SKM-1 (cell line): ENCODE measurements at regions not wholly inside any gene's neighbourhood (a gene's known extent, or its start where the extent isn't known, plus 50 kb on each side); places are given as distances from the start of the nearest gene placed in this dataset.

Source experiments
- DNase-seq: peaks from one replicate; lab custom pipeline; 2025; ENCODE audit not compliant: unreplicated experiment; lab: John Stamatoyannopoulos, UW

DNA sequence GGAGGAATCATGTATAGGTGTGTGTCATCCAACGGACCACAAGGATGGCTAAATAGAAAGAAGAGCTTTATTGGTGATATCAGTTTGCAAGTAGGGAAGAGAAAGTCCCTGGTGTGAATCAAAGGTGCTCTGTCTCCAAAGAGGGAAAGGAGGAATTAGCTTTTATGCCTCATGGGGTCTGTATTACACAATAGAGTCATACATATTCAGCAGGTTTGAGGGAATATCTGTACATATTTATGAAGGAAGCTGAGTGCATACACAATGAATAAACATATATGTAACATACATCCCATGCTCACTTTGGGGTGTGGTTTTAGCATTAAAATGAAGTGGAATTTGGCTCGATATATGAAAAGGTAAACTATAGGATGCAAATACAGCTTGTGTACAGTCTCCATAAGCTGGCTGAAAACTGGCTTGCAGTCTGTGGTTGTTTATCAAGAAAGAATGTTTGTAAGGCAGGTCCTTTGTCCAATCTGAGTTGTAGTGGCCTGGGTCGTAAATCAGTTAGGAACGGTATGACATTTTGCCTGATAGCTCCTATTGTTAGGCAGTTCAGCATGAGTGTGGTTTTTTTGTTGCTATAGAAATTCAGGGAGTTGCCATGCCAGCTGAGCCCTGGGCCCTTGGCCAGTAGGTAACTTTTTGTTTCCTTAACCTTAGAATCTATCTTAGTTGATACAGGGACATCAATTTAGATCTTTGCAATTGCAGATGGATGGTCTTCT lies 198.0 kb upstream of the ZP4 start:
- no peak for DNase-seq

- no peak for DNase-seq
Observed at GRCh38 chr1:238073991-238074390, 183.3 kb upstream of the ZP4 start.

DNA sequence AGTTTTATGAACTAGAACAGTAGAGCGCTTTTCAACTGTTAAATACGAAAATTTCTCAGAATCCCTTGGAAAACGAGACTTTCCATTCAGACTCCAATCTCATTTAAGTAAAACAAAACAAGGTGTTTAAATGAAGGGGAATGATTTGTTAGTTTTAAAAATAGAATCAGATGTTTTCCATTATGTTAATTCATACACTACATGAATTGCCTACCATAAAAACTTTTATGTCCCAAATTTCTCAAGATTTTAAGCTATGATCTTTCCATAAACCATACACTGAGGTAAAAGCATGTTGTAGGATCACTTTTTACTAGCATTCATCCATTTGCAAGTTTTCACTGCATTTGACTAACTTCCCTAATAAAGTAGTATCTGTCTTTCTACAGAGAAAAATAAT lies 180.3 kb upstream of the ZP4 start:
- DNase-seq, result no peak

DNA sequence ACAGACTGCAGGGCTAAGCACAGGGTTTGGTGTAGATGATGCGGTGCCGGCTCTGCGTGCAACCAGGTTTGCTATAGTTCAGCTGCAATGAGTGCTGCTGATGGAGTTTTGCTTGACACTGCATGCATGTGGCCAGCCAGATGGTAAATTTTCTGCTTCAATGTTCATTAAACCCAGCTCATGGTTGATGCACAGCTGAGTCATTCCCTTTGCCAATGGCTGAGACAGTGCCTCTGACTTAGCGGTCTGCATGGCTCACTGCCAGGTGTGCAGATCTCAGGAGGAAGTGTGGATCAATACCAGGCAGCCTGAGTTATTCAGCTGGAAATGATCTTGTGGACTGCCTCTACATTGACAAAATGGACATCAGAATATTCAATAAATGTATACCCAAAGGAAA lies 172.7 kb upstream of the ZP4 start:
- DNase-seq, result no peak

DNA sequence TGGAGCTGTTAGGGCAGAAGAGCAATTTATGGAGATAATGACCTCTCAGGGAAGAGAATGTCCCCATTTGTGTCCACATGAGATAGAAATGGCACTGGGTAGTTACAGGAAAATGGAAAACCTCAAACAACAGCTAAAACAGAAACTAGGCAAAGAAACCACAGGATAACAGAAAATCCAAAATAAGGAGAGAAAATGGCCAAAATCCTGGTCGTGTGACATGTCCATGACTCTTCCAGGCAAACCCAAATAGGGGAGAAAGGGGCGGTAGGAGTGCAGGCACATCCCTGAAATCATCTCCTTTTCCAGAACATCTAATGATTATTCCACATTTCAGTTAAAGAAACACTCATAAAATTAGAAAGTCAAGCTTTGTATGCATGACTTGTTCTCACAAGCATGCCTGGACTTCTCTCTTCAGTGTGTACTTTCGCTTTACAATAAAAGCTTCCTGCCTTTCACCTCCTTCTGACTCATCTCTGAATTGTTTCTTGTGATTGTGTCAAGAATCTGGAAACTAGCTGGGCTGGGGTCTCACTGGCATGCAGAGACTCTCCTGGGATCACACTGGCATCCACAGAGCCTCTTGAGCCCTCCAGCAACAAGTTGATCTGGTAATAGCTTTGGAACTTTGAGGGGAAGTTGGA lies 171.4 kb upstream of the ZP4 start:
- DNase-seq, result no peak

DNA sequence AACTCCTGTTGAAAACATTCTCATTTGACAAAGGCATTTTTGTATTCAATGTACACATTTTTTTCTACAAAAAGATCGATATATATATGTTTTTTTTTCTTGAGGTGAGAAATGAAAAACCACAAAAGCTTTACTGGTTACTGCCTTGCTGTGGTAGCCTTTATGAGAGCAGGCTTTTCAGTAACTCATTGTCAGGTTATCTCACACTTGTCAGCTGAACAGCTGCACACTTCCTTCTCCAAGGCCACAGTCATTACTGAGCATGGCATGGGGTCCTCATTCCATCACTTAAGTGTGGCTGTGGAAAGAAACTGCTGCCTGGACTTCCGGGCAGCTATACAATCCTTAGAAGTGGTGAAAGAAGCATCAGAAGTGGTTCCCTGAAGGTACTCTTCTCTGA lies 169.3 kb upstream of the ZP4 start:
- no peak for DNase-seq

DNA sequence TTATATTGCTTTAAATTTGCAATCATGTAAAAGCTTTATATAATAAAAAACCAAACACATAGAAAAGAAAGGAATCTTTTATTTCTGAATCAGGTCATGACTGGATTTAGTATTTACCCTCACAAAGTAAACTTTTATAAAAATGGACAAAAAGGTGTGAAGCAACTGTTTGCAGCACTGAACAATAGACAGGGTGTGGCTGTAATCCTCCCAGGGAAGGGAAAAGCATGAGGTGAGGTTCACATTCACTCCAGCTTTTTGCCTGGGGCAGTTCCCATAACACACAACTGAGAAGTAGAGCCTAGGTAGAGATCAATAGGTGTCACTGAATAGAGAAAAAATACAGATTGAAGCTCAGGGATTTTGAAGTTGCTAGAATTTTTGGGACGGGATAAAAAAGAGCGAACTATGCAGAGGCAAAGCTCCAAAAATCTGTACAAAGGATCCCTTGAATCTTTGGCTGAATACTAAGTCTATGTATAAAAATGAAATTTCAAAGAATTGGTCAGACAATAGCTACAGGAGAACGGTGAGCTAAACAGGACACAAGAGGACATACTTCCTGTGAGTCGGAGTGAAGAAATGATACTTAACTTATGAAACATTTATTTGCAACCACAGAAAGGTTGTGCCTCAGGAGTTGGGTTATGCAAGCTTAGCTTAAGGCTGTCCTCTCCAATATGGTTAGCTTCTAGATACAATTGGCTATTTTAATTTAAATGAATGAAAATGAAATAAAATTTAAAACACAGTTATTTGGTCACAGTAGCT lies 162.0 kb upstream of the ZP4 start:
- DNase-seq, result no peak

- DNase-seq, result no peak
Observed at GRCh38 chr1:238029126-238029525, 138.4 kb upstream of the ZP4 start.

- DNase-seq, result no peak
Observed at GRCh38 chr1:238027366-238027765, 136.6 kb upstream of the ZP4 start.

GRCh38 chr1:238023137-238023536 lies 132.4 kb upstream of the ZP4 start:
- DNase-seq, result no peak

GRCh38 chr1:238018214-238018613 lies 127.5 kb upstream of the ZP4 start:
- no peak for DNase-seq

GRCh38 chr1:238006779-238007178 lies 116.1 kb upstream of the ZP4 start:
- DNase-seq, result no peak

GRCh38 chr1:238005116-238005515 lies 114.4 kb upstream of the ZP4 start:
- DNase-seq, result no peak

GRCh38 chr1:238001818-238002217 lies 111.1 kb upstream of the ZP4 start:
- no peak for DNase-seq

DNA sequence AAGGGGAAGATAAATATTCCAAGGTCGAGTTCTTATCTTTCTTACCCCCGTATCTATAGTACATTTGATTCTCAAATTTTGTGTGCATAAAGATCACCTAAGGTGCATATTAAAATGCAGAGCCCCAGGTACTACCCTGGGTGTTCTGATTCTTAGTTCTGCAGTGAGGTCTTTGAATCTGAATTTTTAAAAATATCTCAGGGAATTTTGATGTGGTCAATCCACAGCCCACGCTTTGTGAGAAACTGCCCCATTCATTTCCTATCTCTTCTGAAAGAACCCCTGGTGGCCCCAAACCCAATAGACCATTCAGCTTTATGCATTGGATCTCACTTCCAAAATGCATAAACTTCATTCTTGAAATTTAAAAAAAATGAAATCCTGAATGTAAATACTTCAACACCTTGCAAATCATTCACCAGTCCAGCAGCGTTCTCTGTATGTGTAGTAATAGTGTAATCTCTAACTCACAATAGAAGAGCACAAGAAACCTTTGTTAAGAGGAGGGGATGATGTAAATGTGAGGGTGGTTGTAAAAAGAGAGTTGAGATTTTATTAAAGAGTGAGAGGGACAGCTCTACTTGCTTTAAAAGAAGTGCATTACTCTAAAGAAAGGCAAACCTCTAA lies 108.8 kb upstream of the ZP4 start:
- no peak for DNase-seq

- DNase-seq, result no peak
Observed at GRCh38 chr1:237998581-237998980, 107.9 kb upstream of the ZP4 start.

GRCh38 chr1:237983496-237983895 lies 92.8 kb upstream of the ZP4 start:
- no peak for DNase-seq

GRCh38 chr1:237981223-237981622 lies 90.5 kb upstream of the ZP4 start:
- peak; percentile 17 for DNase-seq

- no peak for DNase-seq
Observed at GRCh38 chr1:237976331-237976730, 85.6 kb upstream of the ZP4 start.

- DNase-seq, result no peak
Observed at GRCh38 chr1:237975903-237976302, 85.2 kb upstream of the ZP4 start.

DNA sequence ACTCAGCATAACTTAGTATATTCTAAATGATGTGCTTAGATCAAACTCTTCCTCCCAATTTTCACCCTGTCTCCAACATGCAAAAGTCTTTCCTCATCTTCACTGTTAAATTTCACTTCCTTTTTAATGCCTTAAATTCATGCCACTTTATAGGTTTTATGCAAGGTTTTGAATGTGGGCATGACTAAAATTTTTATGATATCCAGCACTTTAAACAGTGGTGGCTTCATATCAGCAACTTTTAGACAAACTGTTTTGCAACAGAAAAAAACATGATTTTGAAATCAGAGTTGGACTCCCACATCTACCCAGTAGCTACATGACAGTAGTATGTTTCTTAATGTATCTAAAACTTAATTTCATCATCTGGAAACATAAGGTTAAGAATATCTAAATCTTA lies 84.7 kb upstream of the ZP4 start:
- no peak for DNase-seq

- DNase-seq, result no peak
Observed at GRCh38 chr1:237972186-237972585, 81.5 kb upstream of the ZP4 start.
